ENCODE measurements at regions not wholly inside any gene's neighbourhood (a gene's known extent, or its start where the extent isn't known, plus 50 kb on each side); places are given as distances from the start of the nearest gene placed in this dataset.

- intact Hi-C loops (cut with micrococcal nuclease): no loop called here
- H3K9me3 ChIP-seq (ENCODE audit: control insufficient read depth in 1 of 2, low read length in 2 of 2): peaks cover 0 to 6% of the 10 kb centered on the region in 2 donors
- Mint-ChIP-seq H3K9me3 (peaks cover 0 to 32% (median 20%) of the 10 kb centered on the region in 8 donors), H3K4me3 (no peak overlapping the region), H3K27me3 (no peaks in the 10 kb centered on the region), H3K36me3 (no peaks in the 10 kb centered on the region), H3K4me1 (no peaks in the 10 kb centered on the region), H3K27ac (no peak overlapping the region)
- ChIA-PET POLR2A (ENCODE audit: partially characterized antibody) (no interaction called here), CTCF (ENCODE audit: partially characterized antibody) (no interaction called here)
- DNase-seq: no peak
- H3K36me3 ChIP-seq (ENCODE audit: insufficient read depth, low read length): no peaks in the 10 kb centered on the region
- no peaks in the 10 kb centered on the region for H3K4me1 ChIP-seq (ENCODE audit: insufficient read depth, low read length)
- H3K4me3 ChIP-seq (ENCODE audit: low read length in 2 of 2): no peak overlapping the region
- no peaks in the 10 kb centered on the region for H3K27me3 ChIP-seq (ENCODE audit: insufficient read depth, low read length)
- no peak overlapping the region for H3K27ac ChIP-seq (ENCODE audit: low read depth, low read length)
Measured at GRCh38 chr16:64131423-64131822, 990.4 kb downstream of the CDH11 start.

GRCh38 chr16:64130140-64130539, 991.7 kb downstream of the CDH11 start:
- Histone ChIP-seq H3K36me3 (ENCODE audit: insufficient read depth, low read length) (no peaks in the 10 kb centered on the region), H3K9me3 (ENCODE audit: control insufficient read depth in 1 of 2, low read length in 2 of 2) (peaks cover 0 to 6% of the 10 kb centered on the region in 2 donors), H3K4me1 (ENCODE audit: insufficient read depth, low read length) (no peaks in the 10 kb centered on the region), H3K4me3 (ENCODE audit: low read length in 2 of 2) (no peak overlapping the region), H3K27me3 (ENCODE audit: insufficient read depth, low read length) (no peaks in the 10 kb centered on the region), H3K27ac (ENCODE audit: low read depth, low read length) (no peak overlapping the region)
- Mint-ChIP-seq H3K4me1 (no peaks in the 10 kb centered on the region), H3K4me3 (no peak overlapping the region), H3K27ac (no peak overlapping the region), H3K9me3 (peaks cover 5 to 27% (median 15%) of the 10 kb centered on the region in 8 donors), H3K36me3 (no peaks in the 10 kb centered on the region), H3K27me3 (no peaks in the 10 kb centered on the region)
- POLR2A ChIA-PET (ENCODE audit: partially characterized antibody): no interaction called here
- intact Hi-C loops (cut with micrococcal nuclease): no loop called here
- CTCF ChIA-PET (ENCODE audit: partially characterized antibody): no interaction called here
- DNase-seq: no peak

- ChIA-PET POLR2A (ENCODE audit: partially characterized antibody) (no interaction called here), CTCF (ENCODE audit: partially characterized antibody) (no interaction called here)
- intact Hi-C loops (cut with micrococcal nuclease): no loop called here
- no peaks in the 10 kb centered on the region for H3K4me1 ChIP-seq (ENCODE audit: insufficient read depth, low read length)
- Mint-ChIP-seq H3K27ac (no peak overlapping the region), H3K36me3 (no peaks in the 10 kb centered on the region), H3K4me1 (no peaks in the 10 kb centered on the region), H3K4me3 (no peak overlapping the region), H3K9me3 (peaks cover 2 to 35% (median 12%) of the 10 kb centered on the region in 8 donors), H3K27me3 (no peaks in the 10 kb centered on the region)
- no peak overlapping the region for H3K27ac ChIP-seq (ENCODE audit: low read depth, low read length)
- H3K4me3 ChIP-seq (ENCODE audit: low read length in 2 of 2): no peak overlapping the region
- no peaks in the 10 kb centered on the region for H3K27me3 ChIP-seq (ENCODE audit: insufficient read depth, low read length)
- no peaks in the 10 kb centered on the region for H3K36me3 ChIP-seq (ENCODE audit: insufficient read depth, low read length)
- DNase-seq: no peak
- no peaks in the 10 kb centered on the region for H3K9me3 ChIP-seq (ENCODE audit: control insufficient read depth in 1 of 2, low read length in 2 of 2)
Measured at GRCh38 chr16:64122177-64122576, 999.7 kb downstream of the CDH11 start.

- Mint-ChIP-seq H3K4me1 (no peaks in the 10 kb centered on the region), H3K27me3 (no peaks in the 10 kb centered on the region), H3K4me3 (no peak overlapping the region), H3K36me3 (no peaks in the 10 kb centered on the region), H3K9me3 (peaks cover 2 to 32% (median 12%) of the 10 kb centered on the region in 8 donors), H3K27ac (no peak overlapping the region)
- Histone ChIP-seq H3K27me3 (ENCODE audit: insufficient read depth, low read length) (no peaks in the 10 kb centered on the region), H3K4me1 (ENCODE audit: insufficient read depth, low read length) (no peaks in the 10 kb centered on the region), H3K27ac (ENCODE audit: low read depth, low read length) (no peak overlapping the region), H3K4me3 (ENCODE audit: low read length in 2 of 2) (no peak overlapping the region), H3K9me3 (ENCODE audit: control insufficient read depth in 1 of 2, low read length in 2 of 2) (no peaks in the 10 kb centered on the region), H3K36me3 (ENCODE audit: insufficient read depth, low read length) (no peaks in the 10 kb centered on the region)
- intact Hi-C loops (cut with micrococcal nuclease): no loop called here
- ChIA-PET POLR2A (ENCODE audit: partially characterized antibody) (no interaction called here), CTCF (ENCODE audit: partially characterized antibody) (no interaction called here)
- DNase-seq: no peak
Measured at GRCh38 chr16:64121473-64121872, 1000.4 kb downstream of the CDH11 start.

GRCh38 chr16:64116151-64116550, 1005.7 kb downstream of the CDH11 start:
- intact Hi-C loops (cut with micrococcal nuclease): no loop called here
- Mint-ChIP-seq H3K9me3 (peaks cover 0 to 45% (median 14%) of the 10 kb centered on the region in 8 donors), H3K36me3 (no peaks in the 10 kb centered on the region), H3K27me3 (no peaks in the 10 kb centered on the region), H3K27ac (no peak overlapping the region), H3K4me1 (no peaks in the 10 kb centered on the region), H3K4me3 (no peak overlapping the region)
- H3K4me1 ChIP-seq (ENCODE audit: insufficient read depth, low read length): no peaks in the 10 kb centered on the region
- POLR2A ChIA-PET (ENCODE audit: partially characterized antibody): no interaction called here
- H3K4me3 ChIP-seq (ENCODE audit: low read length in 2 of 2): no peak overlapping the region
- no peaks in the 10 kb centered on the region for H3K27me3 ChIP-seq (ENCODE audit: insufficient read depth, low read length)
- no peaks in the 10 kb centered on the region for H3K9me3 ChIP-seq (ENCODE audit: control insufficient read depth in 1 of 2, low read length in 2 of 2)
- DNase-seq: no peak
- CTCF ChIA-PET (ENCODE audit: partially characterized antibody): no interaction called here
- no peak overlapping the region for H3K27ac ChIP-seq (ENCODE audit: low read depth, low read length)
- H3K36me3 ChIP-seq (ENCODE audit: insufficient read depth, low read length): no peaks in the 10 kb centered on the region

GRCh38 chr16:64109241-64109640, 1012.6 kb downstream of the CDH11 start:
- ChIA-PET CTCF (ENCODE audit: partially characterized antibody) (no interaction called here), POLR2A (ENCODE audit: partially characterized antibody) (no interaction called here)
- Mint-ChIP-seq H3K4me3 (no peak overlapping the region), H3K27ac (no peak overlapping the region), H3K27me3 (no peaks in the 10 kb centered on the region), H3K36me3 (no peaks in the 10 kb centered on the region), H3K4me1 (no peaks in the 10 kb centered on the region), H3K9me3 (peaks cover 2 to 46% (median 21%) of the 10 kb centered on the region in 8 donors)
- Histone ChIP-seq H3K9me3 (ENCODE audit: control insufficient read depth in 1 of 2, low read length in 2 of 2) (no peaks in the 10 kb centered on the region), H3K36me3 (ENCODE audit: insufficient read depth, low read length) (no peaks in the 10 kb centered on the region), H3K27ac (ENCODE audit: low read depth, low read length) (no peak overlapping the region), H3K4me3 (ENCODE audit: low read length in 2 of 2) (no peak overlapping the region), H3K27me3 (ENCODE audit: insufficient read depth, low read length) (no peaks in the 10 kb centered on the region), H3K4me1 (ENCODE audit: insufficient read depth, low read length) (no peaks in the 10 kb centered on the region)
- intact Hi-C loops (cut with micrococcal nuclease): no loop called here
- DNase-seq: no peak

- ChIA-PET POLR2A (ENCODE audit: partially characterized antibody) (no interaction called here), CTCF (ENCODE audit: partially characterized antibody) (no interaction called here)
- H3K27ac Mint-ChIP-seq: no peak overlapping the region
Measured at GRCh38 chr16:64102654-64103053, 1019.2 kb downstream of the CDH11 start.

GRCh38 chr16:64098451-64098850, 1023.4 kb downstream of the CDH11 start:
- Mint-ChIP-seq H3K4me1 (no peaks in the 10 kb centered on the region), H3K9me3 (peaks cover under 1 to 33% (median 12%) of the 10 kb centered on the region in 8 donors), H3K4me3 (no peak overlapping the region), H3K27ac (no peak overlapping the region), H3K27me3 (no peaks in the 10 kb centered on the region), H3K36me3 (no peaks in the 10 kb centered on the region)
- no peaks in the 10 kb centered on the region for H3K27me3 ChIP-seq (ENCODE audit: insufficient read depth, low read length)
- intact Hi-C loops (cut with micrococcal nuclease): no loop called here
- no peak overlapping the region for H3K4me3 ChIP-seq (ENCODE audit: low read length in 2 of 2)
- no peaks in the 10 kb centered on the region for H3K4me1 ChIP-seq (ENCODE audit: insufficient read depth, low read length)
- no peak for DNase-seq
- no peaks in the 10 kb centered on the region for H3K36me3 ChIP-seq (ENCODE audit: insufficient read depth, low read length)
- no peak overlapping the region for H3K27ac ChIP-seq (ENCODE audit: low read depth, low read length)
- no peaks in the 10 kb centered on the region for H3K9me3 ChIP-seq (ENCODE audit: control insufficient read depth in 1 of 2, low read length in 2 of 2)
- ChIA-PET CTCF (ENCODE audit: partially characterized antibody) (no interaction called here), POLR2A (ENCODE audit: partially characterized antibody) (no interaction called here)

More at GRCh38 chr16:64102654-64103053, 1019.2 kb downstream of the CDH11 start:
- no peak overlapping the region for H3K27ac ChIP-seq (ENCODE audit: low read depth, low read length)
- Mint-ChIP-seq H3K36me3 (no peaks in the 10 kb centered on the region), H3K9me3 (peaks cover 3 to 24% (median 9%) of the 10 kb centered on the region in 8 donors), H3K4me3 (no peak overlapping the region), H3K4me1 (no peaks in the 10 kb centered on the region), H3K27me3 (no peaks in the 10 kb centered on the region)
- no peaks in the 10 kb centered on the region for H3K27me3 ChIP-seq (ENCODE audit: insufficient read depth, low read length)
- intact Hi-C loops (cut with micrococcal nuclease): no loop called here
- no peaks in the 10 kb centered on the region for H3K4me1 ChIP-seq (ENCODE audit: insufficient read depth, low read length)
- H3K36me3 ChIP-seq (ENCODE audit: insufficient read depth, low read length): no peaks in the 10 kb centered on the region
- no peak overlapping the region for H3K4me3 ChIP-seq (ENCODE audit: low read length in 2 of 2)
- DNase-seq: no peak
- no peaks in the 10 kb centered on the region for H3K9me3 ChIP-seq (ENCODE audit: control insufficient read depth in 1 of 2, low read length in 2 of 2)
